ENCODE measurements at regions not wholly inside any gene's neighbourhood (a gene's known extent, or its start where the extent isn't known, plus 50 kb on each side); places are given as distances from the start of the nearest gene placed in this dataset.
"Not testable (repeated sequence)": the region's sequence is repeated elsewhere in the genome, so short reads cannot be mapped to it uniquely, and the experiment has no call there.

GRCh38 chr2:49640630-49641029, 486.3 kb upstream of the FSHR start:
- Histone ChIP-seq H3K36me3 (no peaks in the 10 kb centered on the region), H3K4me1 (no peaks in the 10 kb centered on the region), H3K4me3 (replicated peaks in 1 of 3) (no peak overlapping the region), H3K9me3 (no peaks in the 10 kb centered on the region), H3K27ac (no peak overlapping the region), H3K27me3 (no peaks in the 10 kb centered on the region)
- no peak for TF ChIP-seq POLR2A (IDR thresholded peaks at IDR 0.05)
- no peak for TF ChIP-seq CTCF (IDR thresholded peaks at IDR 0.05)
- intact Hi-C loops (cut with DNase I), result no loop called here
- 88 to 89% methylated on average over 1 of the region's 1 CpG for WGBS, 2 donors
- DNase-seq, result no peak

DNA sequence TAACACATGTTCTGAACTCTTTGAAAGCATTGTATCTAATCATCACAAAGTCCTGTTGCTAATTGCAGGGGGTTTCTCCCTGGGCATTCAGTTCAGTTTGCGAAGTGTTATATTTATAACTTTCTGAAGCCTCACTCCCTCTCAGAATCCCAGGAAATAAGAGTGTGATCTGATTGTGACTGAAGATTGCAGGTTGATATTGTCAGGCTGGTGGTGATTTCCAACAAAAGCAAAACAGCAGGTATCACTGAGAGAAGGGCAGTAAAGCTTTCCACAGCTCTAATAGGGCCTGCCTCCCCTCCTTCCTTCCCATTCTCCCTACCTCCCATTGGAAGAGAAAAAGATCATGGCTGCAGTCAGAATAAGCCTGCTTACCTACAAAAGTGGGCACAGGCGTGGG, 466.7 kb upstream of the FSHR start:
- DNase-seq, result no peak
- H3K4me1 ChIP-seq, result no peaks in the 10 kb centered on the region
- no peaks in the 10 kb centered on the region for H3K9me3 ChIP-seq
- intact Hi-C loops (cut with DNase I), result no loop called here
- no peaks in the 10 kb centered on the region for H3K27me3 ChIP-seq
- no peak overlapping the region for H3K4me3 ChIP-seq (replicated peaks in 1 of 3)
- H3K27ac ChIP-seq, result no peak overlapping the region
- no peaks in the 10 kb centered on the region for H3K36me3 ChIP-seq
- no peak for TF ChIP-seq CTCF (IDR thresholded peaks at IDR 0.05)
- no peak for TF ChIP-seq POLR2A (IDR thresholded peaks at IDR 0.05)
- WGBS, 2 donors, result 92 to 100% methylated on average over 2 of the region's 2 CpGs

- 90 to 94% methylated on average over 3 of the region's 3 CpGs for WGBS, 2 donors
- no peak for DNase-seq
- Histone ChIP-seq H3K9me3 (no peaks in the 10 kb centered on the region), H3K4me3 (replicated peaks in 1 of 3) (no peak overlapping the region), H3K27ac (no peak overlapping the region), H3K36me3 (no peaks in the 10 kb centered on the region), H3K27me3 (no peaks in the 10 kb centered on the region), H3K4me1 (no peaks in the 10 kb centered on the region)
- TF ChIP-seq CTCF (IDR thresholded peaks at IDR 0.05) (no peak), POLR2A (IDR thresholded peaks at IDR 0.05) (no peak)
- intact Hi-C loops (cut with DNase I), result no loop called here
Observed at GRCh38 chr2:49619804-49620203, 465.5 kb upstream of the FSHR start.

- Histone ChIP-seq H3K27ac (no peak overlapping the region), H3K9me3 (no peaks in the 10 kb centered on the region), H3K4me3 (replicated peaks in 1 of 3) (no peak overlapping the region), H3K4me1 (no peaks in the 10 kb centered on the region), H3K36me3 (no peaks in the 10 kb centered on the region), H3K27me3 (no peaks in the 10 kb centered on the region)
- no peak for TF ChIP-seq CTCF (IDR thresholded peaks at IDR 0.05)
- TF ChIP-seq POLR2A (IDR thresholded peaks at IDR 0.05), result no peak
- no peak for DNase-seq
- 78 to 80% methylated on average over 3 of the region's 3 CpGs for WGBS, 2 donors
- intact Hi-C loops (cut with DNase I), result no loop called here
Observed at GRCh38 chr2:49618491-49618890, 464.2 kb upstream of the FSHR start.

GRCh38 chr2:49616800-49617199, 462.5 kb upstream of the FSHR start:
- no peak for DNase-seq
- intact Hi-C loops (cut with DNase I), result no loop called here

DNA sequence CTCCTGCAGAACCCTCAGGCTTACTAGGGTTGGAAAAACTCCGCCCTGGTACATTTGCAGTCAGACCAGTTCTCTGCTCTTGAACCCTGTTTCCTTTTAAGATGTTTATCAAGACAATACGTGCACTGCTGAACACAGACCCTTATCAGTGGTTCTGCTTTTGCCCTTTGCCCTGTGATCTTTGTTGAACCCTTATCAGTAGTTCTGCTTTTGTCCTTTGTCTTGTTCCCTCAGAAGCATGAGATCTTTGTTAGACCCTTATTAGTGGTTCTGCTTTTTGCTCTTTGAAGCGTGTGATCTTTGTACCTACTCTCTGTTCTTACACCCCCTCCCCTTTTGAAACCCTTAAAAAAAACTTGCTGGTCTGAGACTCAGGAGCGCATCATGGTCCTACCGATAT, 457.5 kb upstream of the FSHR start:
- H3K4me3 ChIP-seq (replicated peaks in 1 of 3); H3K9me3 ChIP-seq; H3K27ac ChIP-seq; DNase-seq; H3K27me3 ChIP-seq; intact Hi-C loops (cut with DNase I); H3K36me3 ChIP-seq; H3K4me1 ChIP-seq: not testable (repeated sequence)
- 79 to 81% methylated on average over 5 of the region's 5 CpGs for WGBS, 2 donors

More at GRCh38 chr2:49616800-49617199, 462.5 kb upstream of the FSHR start:
- Histone ChIP-seq H3K4me1 (no peaks in the 10 kb centered on the region), H3K27ac (no peak overlapping the region), H3K4me3 (replicated peaks in 1 of 3) (no peak overlapping the region), H3K9me3 (no peaks in the 10 kb centered on the region), H3K36me3 (no peaks in the 10 kb centered on the region), H3K27me3 (no peaks in the 10 kb centered on the region)
- WGBS, 2 donors, result 4 to 14% methylated on average over 2 of the region's 2 CpGs
- TF ChIP-seq POLR2A (IDR thresholded peaks at IDR 0.05) (no peak), CTCF (IDR thresholded peaks at IDR 0.05) (peak in 3 of 6 experiments; percentile 37 to 47 (median 40))

All from thyroid gland (tissue), 4 donors.